WERI-Rb-1 (cell line): ENCODE measurements at regions not wholly inside any gene's neighbourhood (a gene's known extent, or its start where the extent isn't known, plus 50 kb on each side); places are given as distances from the start of the nearest gene placed in this dataset.

Source experiments
- DNase-seq: peaks from one replicate; pipeline ENCODE4 v3.0.0-alpha.2; 2020
- H3K27ac ChIP-seq: fragments of 250-450 bp; sonication (Bioruptor Pico); 2 replicates; pipeline ENCODE4 v1.5.1; 2020; ENCODE audit warnings: mild to moderate bottlenecking, moderate library complexity
- H3K27me3 ChIP-seq: fragments of 250-450 bp; sonication (Bioruptor Pico); 2 replicates; pipeline ENCODE4 v1.5.1; 2021; ENCODE audit warnings: mild to moderate bottlenecking, low read depth, moderate library complexity; ENCODE audit not compliant: insufficient read depth, severe bottlenecking
- H3K36me3 ChIP-seq: fragments of 250-450 bp; sonication (Bioruptor Pico); 2 replicates; pipeline ENCODE4 v1.5.1; 2020; ENCODE audit warnings: mild to moderate bottlenecking, moderate library complexity
- H3K4me3 ChIP-seq: 2 replicates; pipeline ENCODE4 v1.5.1; 2011; ENCODE audit warnings: low read depth, mild to moderate bottlenecking, control low read depth, low read length
- H3K9me3 ChIP-seq: fragments of 250-450 bp; sonication (Bioruptor Pico); 2 replicates; pipeline ENCODE4 v1.5.1; 2021; ENCODE audit warnings: mild to moderate bottlenecking, moderate library complexity; ENCODE audit not compliant: severe bottlenecking
- CTCF ChIP-seq: IDR thresholded peaks from 2 replicates; pipeline ENCODE4 v1.5.1; 2011; ENCODE audit warnings: low read depth, mild to moderate bottlenecking, control low read depth, inconsistent platforms, low read length

- H3K36me3 ChIP-seq, result no peaks in the 10 kb centered on the region
- no peaks in the 10 kb centered on the region for H3K9me3 ChIP-seq
- no peak overlapping the region for H3K4me3 ChIP-seq
- DNase-seq, result no peak
- no peaks in the 10 kb centered on the region for H3K27me3 ChIP-seq
- H3K27ac ChIP-seq, result no peak overlapping the region
- no peak for TF ChIP-seq CTCF
Measured at GRCh38 chr2:128894896-128895295, 576.2 kb upstream of the HS6ST1 start.

DNA sequence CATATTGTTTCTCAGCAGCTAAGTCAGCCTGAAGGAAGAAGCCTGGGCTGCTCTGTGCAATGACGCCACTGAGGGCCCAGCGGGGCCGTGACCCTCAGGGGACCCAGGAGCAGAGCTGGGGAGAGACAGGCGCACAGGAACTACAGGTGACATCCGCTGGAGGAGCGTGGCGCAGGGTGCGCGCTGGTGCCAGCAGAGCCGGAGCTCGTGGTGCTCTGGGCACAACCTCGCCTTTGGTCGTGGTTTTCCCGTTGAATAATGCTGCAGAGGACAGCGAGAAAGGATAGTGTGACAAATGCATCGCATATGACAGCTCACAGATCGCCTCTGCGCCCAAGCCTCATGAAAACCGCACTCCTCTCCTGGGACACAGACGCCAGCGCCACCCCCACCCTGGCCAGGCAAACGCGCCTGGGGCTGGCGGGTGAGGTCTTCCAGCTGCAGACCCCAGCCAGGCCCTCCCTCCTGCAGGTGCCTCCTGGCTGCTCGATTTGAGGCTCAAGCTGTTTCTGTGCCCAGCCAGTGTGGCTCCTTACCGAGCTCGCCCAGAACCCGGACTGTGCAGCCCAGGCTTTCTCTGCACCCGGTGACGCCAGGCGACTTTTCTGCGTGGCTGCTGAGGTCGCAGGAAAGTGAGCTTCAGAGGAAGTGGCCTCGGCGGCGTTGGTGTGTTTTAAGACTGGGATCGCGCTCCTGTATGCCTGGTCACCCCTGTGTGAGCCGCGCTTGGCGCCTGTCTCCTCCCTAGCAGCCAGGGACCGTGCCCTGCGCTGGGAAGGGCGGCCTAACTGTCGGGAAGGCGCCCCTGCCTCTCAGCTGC is 583.1 kb upstream of the HS6ST1 start:
- Histone ChIP-seq H3K9me3 (peaks cover 9% of the 10 kb centered on the region), H3K27me3 (no peaks in the 10 kb centered on the region), H3K36me3 (no peaks in the 10 kb centered on the region), H3K27ac (no peak overlapping the region), H3K4me3 (no peak overlapping the region)
- no peak for TF ChIP-seq CTCF
- no peak for DNase-seq

GRCh38 chr2:128903637-128904036 is 585.0 kb upstream of the HS6ST1 start:
- no peaks in the 10 kb centered on the region for H3K36me3 ChIP-seq
- H3K9me3 ChIP-seq, result peaks cover 9% of the 10 kb centered on the region
- no peak for DNase-seq
- no peaks in the 10 kb centered on the region for H3K27me3 ChIP-seq
- no peak overlapping the region for H3K27ac ChIP-seq
- no peak overlapping the region for H3K4me3 ChIP-seq
- TF ChIP-seq CTCF, result no peak

DNA sequence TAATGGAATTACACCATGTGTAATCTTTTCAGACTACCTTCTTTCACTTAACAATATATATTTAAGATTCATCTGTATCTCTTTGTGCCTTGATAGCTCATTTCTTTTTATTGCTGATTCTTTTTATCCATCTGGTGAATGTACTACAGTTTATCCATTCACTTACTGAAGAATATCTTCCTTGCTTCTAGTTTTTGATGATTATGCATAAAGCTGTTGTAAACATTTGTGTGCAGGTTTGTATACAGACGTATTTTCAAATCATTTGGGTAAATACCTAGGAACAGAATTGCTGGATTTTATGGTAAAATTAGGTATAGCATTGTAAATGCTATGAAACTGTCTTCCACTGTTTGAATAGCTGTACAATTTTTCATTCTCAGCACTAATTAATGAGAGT is 592.6 kb upstream of the HS6ST1 start:
- no peaks in the 10 kb centered on the region for H3K9me3 ChIP-seq
- DNase-seq, result no peak
- H3K36me3 ChIP-seq, result no peaks in the 10 kb centered on the region
- no peaks in the 10 kb centered on the region for H3K27me3 ChIP-seq
- H3K4me3 ChIP-seq, result no peak overlapping the region
- H3K27ac ChIP-seq, result no peak overlapping the region
- TF ChIP-seq CTCF, result no peak

GRCh38 chr2:128914320-128914719 is 595.7 kb upstream of the HS6ST1 start:
- Histone ChIP-seq H3K27ac (no peak overlapping the region), H3K27me3 (no peaks in the 10 kb centered on the region), H3K4me3 (no peak overlapping the region), H3K9me3 (peaks cover 4% of the 10 kb centered on the region), H3K36me3 (no peaks in the 10 kb centered on the region)
- DNase-seq, result no peak
- TF ChIP-seq CTCF, result no peak

DNA sequence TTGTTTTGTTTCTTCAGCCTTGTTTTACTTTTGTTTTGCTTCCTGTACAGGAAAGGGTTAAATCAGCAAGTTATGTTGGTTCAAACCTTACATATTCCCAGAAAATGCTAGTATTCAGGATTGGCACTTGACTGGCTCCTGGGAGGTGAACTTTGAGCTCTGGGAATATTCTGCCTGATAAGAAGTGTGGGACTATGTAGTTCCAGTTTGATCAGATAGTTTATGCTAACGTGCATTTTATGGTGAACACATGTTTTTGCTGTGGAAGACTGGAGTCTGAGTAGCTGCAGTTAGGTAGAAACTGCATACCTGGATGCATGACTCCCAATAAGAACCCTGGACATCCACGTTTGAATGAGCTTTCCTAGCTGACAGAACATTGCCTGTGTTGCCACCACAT is 603.1 kb upstream of the HS6ST1 start:
- H3K27ac ChIP-seq, result no peak overlapping the region
- H3K9me3 ChIP-seq, result peaks cover 4% of the 10 kb centered on the region
- no peaks in the 10 kb centered on the region for H3K36me3 ChIP-seq
- TF ChIP-seq CTCF, result no peak
- H3K27me3 ChIP-seq, result no peaks in the 10 kb centered on the region
- no peak overlapping the region for H3K4me3 ChIP-seq
- DNase-seq, result no peak
